ENCODE measurements at regions not wholly inside any gene's neighbourhood (a gene's known extent, or its start where the extent isn't known, plus 50 kb on each side); places are given as distances from the start of the nearest gene placed in this dataset.

GRCh38 chr13:103351035-103351828 is 285.0 kb upstream of the SLC10A2 start:
- Histone ChIP-seq H3K9ac (ENCODE audit: low read length) (no peak overlapping the region), H3K4me2 (ENCODE audit: low read length) (no peak overlapping the region)
- TF ChIP-seq, protein P1, sequence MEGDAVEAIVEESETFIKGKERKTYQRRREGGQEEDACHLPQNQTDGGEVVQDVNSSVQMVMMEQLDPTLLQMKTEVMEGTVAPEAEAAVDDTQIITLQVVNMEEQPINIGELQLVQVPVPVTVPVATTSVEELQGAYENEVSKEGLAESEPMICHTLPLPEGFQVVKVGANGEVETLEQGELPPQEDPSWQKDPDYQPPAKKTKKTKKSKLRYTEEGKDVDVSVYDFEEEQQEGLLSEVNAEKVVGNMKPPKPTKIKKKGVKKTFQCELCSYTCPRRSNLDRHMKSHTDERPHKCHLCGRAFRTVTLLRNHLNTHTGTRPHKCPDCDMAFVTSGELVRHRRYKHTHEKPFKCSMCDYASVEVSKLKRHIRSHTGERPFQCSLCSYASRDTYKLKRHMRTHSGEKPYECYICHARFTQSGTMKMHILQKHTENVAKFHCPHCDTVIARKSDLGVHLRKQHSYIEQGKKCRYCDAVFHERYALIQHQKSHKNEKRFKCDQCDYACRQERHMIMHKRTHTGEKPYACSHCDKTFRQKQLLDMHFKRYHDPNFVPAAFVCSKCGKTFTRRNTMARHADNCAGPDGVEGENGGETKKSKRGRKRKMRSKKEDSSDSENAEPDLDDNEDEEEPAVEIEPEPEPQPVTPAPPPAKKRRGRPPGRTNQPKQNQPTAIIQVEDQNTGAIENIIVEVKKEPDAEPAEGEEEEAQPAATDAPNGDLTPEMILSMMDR (IDR thresholded peaks at IDR 0.05; ENCODE audit: low read depth, low read length): no peak
- TF ChIP-seq EZH2phosphoT487 (IDR thresholded peaks at IDR 0.05; ENCODE audit: low read depth): no peak

DNA sequence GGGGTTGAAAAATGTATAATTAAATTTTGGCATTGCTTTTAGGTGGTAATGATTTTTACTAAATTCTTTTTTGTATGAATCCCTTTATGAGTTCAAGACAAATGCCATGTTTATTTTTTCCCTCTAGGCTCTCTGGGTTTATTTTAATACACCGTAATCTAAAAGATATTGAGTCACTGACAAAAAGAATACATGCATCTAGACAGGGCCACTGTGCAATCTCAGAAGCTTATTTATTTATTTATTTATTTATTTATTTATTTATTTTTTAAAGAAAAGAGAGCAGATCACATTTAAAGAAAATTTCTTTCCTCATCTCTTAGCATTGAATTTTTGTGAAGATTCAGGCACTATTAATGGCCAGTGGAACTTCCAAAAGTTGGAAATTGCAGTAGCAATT is 283.9 kb upstream of the SLC10A2 start:
- Histone ChIP-seq H3K9me3 (ENCODE audit: insufficient read depth, low read length) (no peaks in the 10 kb centered on the region), H3K36me3 (replicated peaks; ENCODE audit: low read depth, low read length) (no peaks in the 10 kb centered on the region), H3K4me1 (ENCODE audit: low read length) (no peaks in the 10 kb centered on the region), H4K20me1 (ENCODE audit: insufficient read depth, low read length) (no peaks in the 10 kb centered on the region), H3K27me3 (ENCODE audit: low read depth, low read length) (no peaks in the 10 kb centered on the region), H3K79me2 (ENCODE audit: low read length) (no peaks in the 10 kb centered on the region), H3K4me2 (ENCODE audit: low read length) (no peak overlapping the region), H3K27ac (ENCODE audit: low read length) (no peak overlapping the region), H3K4me3 (ENCODE audit: low read length) (no peak overlapping the region), H2AFZ (ENCODE audit: low read depth, low read length) (no peak overlapping the region), H3K9ac (ENCODE audit: low read length) (no peak overlapping the region)
- TF ChIP-seq, protein P1 (IDR thresholded peaks at IDR 0.05; ENCODE audit: low read depth, low read length): no peak
- TF ChIP-seq EZH2phosphoT487 (IDR thresholded peaks at IDR 0.05; ENCODE audit: low read depth): no peak

More at GRCh38 chr13:103351035-103351828, 285.0 kb upstream of the SLC10A2 start:
- no peaks in the 10 kb centered on the region for H3K9me3 ChIP-seq (ENCODE audit: insufficient read depth, low read length)
- H3K27ac ChIP-seq (ENCODE audit: low read length): no peak overlapping the region
- H3K27me3 ChIP-seq (ENCODE audit: low read depth, low read length): no peaks in the 10 kb centered on the region
- H2AFZ ChIP-seq (ENCODE audit: low read depth, low read length): no peak overlapping the region
- no peaks in the 10 kb centered on the region for H3K79me2 ChIP-seq (ENCODE audit: low read length)
- no peaks in the 10 kb centered on the region for H3K36me3 ChIP-seq (replicated peaks; ENCODE audit: low read depth, low read length)
- H4K20me1 ChIP-seq (ENCODE audit: insufficient read depth, low read length): no peaks in the 10 kb centered on the region
- no peaks in the 10 kb centered on the region for H3K4me1 ChIP-seq (ENCODE audit: low read length)
- H3K4me3 ChIP-seq (ENCODE audit: low read length): no peak overlapping the region

GRCh38 chr13:103349211-103349980 is 283.2 kb upstream of the SLC10A2 start:
- no peak overlapping the region for H3K27ac ChIP-seq (ENCODE audit: low read length)
- H4K20me1 ChIP-seq (ENCODE audit: insufficient read depth, low read length): no peaks in the 10 kb centered on the region
- H3K79me2 ChIP-seq (ENCODE audit: low read length): no peaks in the 10 kb centered on the region
- H3K4me3 ChIP-seq (ENCODE audit: low read length): no peak overlapping the region
- no peaks in the 10 kb centered on the region for H3K4me1 ChIP-seq (ENCODE audit: low read length)
- no peak overlapping the region for H2AFZ ChIP-seq (ENCODE audit: low read depth, low read length)
- H3K36me3 ChIP-seq (replicated peaks; ENCODE audit: low read depth, low read length): no peaks in the 10 kb centered on the region
- no peak overlapping the region for H3K4me2 ChIP-seq (ENCODE audit: low read length)
- peaks cover 6% of the 10 kb centered on the region; the same call in 1 of the 2 replicates for H3K9me3 ChIP-seq (ENCODE audit: insufficient read depth, low read length)
- H3K27me3 ChIP-seq (ENCODE audit: low read depth, low read length): no peaks in the 10 kb centered on the region
- no peak overlapping the region for H3K9ac ChIP-seq (ENCODE audit: low read length)
- TF ChIP-seq EZH2phosphoT487 (IDR thresholded peaks at IDR 0.05; ENCODE audit: low read depth): no peak
- TF ChIP-seq, protein P1 (IDR thresholded peaks at IDR 0.05; ENCODE audit: low read depth, low read length): no peak

- Histone ChIP-seq H4K20me1 (ENCODE audit: insufficient read depth, low read length) (no peaks in the 10 kb centered on the region), H3K4me1 (ENCODE audit: low read length) (no peaks in the 10 kb centered on the region), H3K4me3 (ENCODE audit: low read length) (no peak overlapping the region), H3K79me2 (ENCODE audit: low read length) (no peaks in the 10 kb centered on the region), H3K36me3 (replicated peaks; ENCODE audit: low read depth, low read length) (no peaks in the 10 kb centered on the region), H3K27ac (ENCODE audit: low read length) (no peak overlapping the region), H3K4me2 (ENCODE audit: low read length) (no peak overlapping the region), H3K27me3 (ENCODE audit: low read depth, low read length) (no peaks in the 10 kb centered on the region), H3K9ac (ENCODE audit: low read length) (no peak overlapping the region), H3K9me3 (ENCODE audit: insufficient read depth, low read length) (no peaks in the 10 kb centered on the region), H2AFZ (ENCODE audit: low read depth, low read length) (no peak overlapping the region)
- TF ChIP-seq EZH2phosphoT487 (IDR thresholded peaks at IDR 0.05; ENCODE audit: low read depth): no peak
- TF ChIP-seq, protein P1 (IDR thresholded peaks at IDR 0.05; ENCODE audit: low read depth, low read length): no peak
These were observed 269.0 kb upstream of the SLC10A2 start for GRCh38 chr13:103335241-103335640.

Measured in OCI-LY3 (cell line).